Esophagus (tissue), 2 donors: ENCODE measurements at regions not wholly inside any gene's neighbourhood (a gene's known extent, or its start where the extent isn't known, plus 50 kb on each side); places are given as distances from the start of the nearest gene placed in this dataset.

Experiments
- H3K27ac ChIP-seq, 2 donors: one replicate each; pipeline ENCODE4 v1.5.1; 2013; ENCODE audit warnings: low read depth in 2 of 2, mild to moderate bottlenecking in 2 of 2, inconsistent platforms in 1 of 2, low read length in 1 of 2, moderate library complexity in 1 of 2
- H3K27me3 ChIP-seq, 2 donors: one replicate each; pipeline ENCODE4 v1.6.1; 2013; ENCODE audit warnings: low read length in 2 of 2, control low read depth in 1 of 2, mild to moderate bottlenecking in 1 of 2; ENCODE audit not compliant: insufficient read depth in 2 of 2, control insufficient read depth in 1 of 2
- H3K36me3 ChIP-seq, 2 donors: one replicate each; pipeline ENCODE4 v1.6.1; 2013; ENCODE audit warnings: low read length in 1 of 2; ENCODE audit not compliant: control insufficient read depth in 2 of 2, insufficient read depth in 2 of 2
- H3K4me1 ChIP-seq, 2 donors: one replicate each; pipeline ENCODE4 v1.6.1; 2013; ENCODE audit warnings: low read length in 1 of 2; ENCODE audit not compliant: control insufficient read depth in 2 of 2, insufficient read depth in 2 of 2
- H3K4me3 ChIP-seq, 2 donors: one replicate each; pipeline ENCODE4 v1.5.1; 2013; ENCODE audit warnings: low read length in 2 of 2, mild to moderate bottlenecking in 2 of 2, low read depth in 1 of 2, moderate library complexity in 1 of 2
- H3K9me3 ChIP-seq, 2 donors: one replicate each; pipeline ENCODE4 v1.6.1; 2013; ENCODE audit warnings: mild to moderate bottlenecking in 2 of 2, low read depth in 1 of 2, low read length in 1 of 2, moderate library complexity in 1 of 2; ENCODE audit not compliant: control insufficient read depth in 2 of 2, insufficient read depth in 1 of 2
- WGBS, 2 donors: extraction: QIAGEN DNeasy Blood & Tissue Kit; methylation state at CpG; one replicate each; pipeline ENCODE4 v1.1.7; 2013; 5-methylcytosine and 5-hydroxymethylcytosine counted together
- donor health status: healthy with polysubstance abuse.
- donor health status: Bipolar disorder and iron deficiency.

- Histone ChIP-seq H3K27me3 (no peaks in the 10 kb centered on the region), H3K36me3 (no peaks in the 10 kb centered on the region), H3K4me3 (no peak overlapping the region), H3K4me1 (no peaks in the 10 kb centered on the region), H3K9me3 (no peaks in the 10 kb centered on the region), H3K27ac (no peak overlapping the region)
- 69% methylated on average over 4 of the region's 4 CpGs for WGBS, 2 donors
Observed at GRCh38 chr10:106479636-106480035, 684.9 kb downstream of the SORCS1 start.

- Histone ChIP-seq H3K4me3 (no peak overlapping the region), H3K27ac (no peak overlapping the region), H3K4me1 (no peaks in the 10 kb centered on the region), H3K9me3 (no peaks in the 10 kb centered on the region), H3K36me3 (no peaks in the 10 kb centered on the region), H3K27me3 (no peaks in the 10 kb centered on the region)
Observed at GRCh38 chr10:106474876-106475275, 689.6 kb downstream of the SORCS1 start.

DNA sequence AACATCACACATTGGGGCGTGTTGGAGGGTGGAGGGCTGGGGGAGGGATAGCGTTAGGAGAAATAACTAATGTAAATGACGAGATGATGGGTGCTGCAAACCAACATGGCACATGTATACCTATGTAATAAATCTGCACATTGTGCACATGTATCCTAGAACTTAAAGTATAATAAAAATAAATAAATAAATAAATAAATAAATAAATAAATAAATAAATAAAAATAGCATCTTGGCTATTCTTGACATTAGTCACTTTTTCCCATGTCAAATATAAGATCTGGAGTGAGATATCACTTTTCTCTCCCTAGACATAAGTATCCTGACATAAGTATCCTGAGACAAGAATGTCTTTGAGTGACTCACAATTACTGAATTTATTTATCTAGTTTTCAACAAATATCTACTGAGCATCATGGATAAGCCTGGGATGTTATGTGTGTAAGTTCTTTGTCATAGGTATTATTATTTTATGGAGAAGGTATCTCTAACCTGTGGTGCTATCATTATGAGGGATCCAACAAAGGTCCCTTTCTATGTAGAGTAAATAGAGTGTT lies 691.3 kb downstream of the SORCS1 start:
- no peaks in the 10 kb centered on the region for H3K36me3 ChIP-seq
- WGBS, 2 donors: 86 to 90% methylated on average over 3 of the region's 3 CpGs

DNA sequence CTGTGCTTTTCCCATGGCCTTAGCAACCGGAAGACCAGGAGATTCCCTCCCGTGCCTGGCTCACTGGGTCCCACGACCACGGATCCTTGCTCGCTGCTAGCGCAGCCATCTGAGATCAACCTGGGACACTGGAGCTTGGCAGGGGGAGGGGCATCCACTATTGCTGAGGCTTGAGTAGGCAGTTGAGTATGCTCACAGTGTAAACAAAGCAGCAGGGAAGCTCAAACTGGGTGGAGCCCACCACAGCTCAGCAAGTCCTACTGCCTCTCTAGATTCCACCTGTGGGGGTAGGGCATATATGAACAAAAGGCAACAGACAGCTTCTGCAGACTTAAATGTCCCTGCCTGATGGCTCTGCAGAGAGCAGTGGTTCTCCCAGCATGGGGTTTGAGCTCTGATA lies 697.0 kb downstream of the SORCS1 start:
- no peaks in the 10 kb centered on the region for H3K36me3 ChIP-seq
- H3K9me3 ChIP-seq: no peaks in the 10 kb centered on the region
- H3K4me3 ChIP-seq: no peak overlapping the region
- no peak overlapping the region for H3K27ac ChIP-seq
- H3K27me3 ChIP-seq: no peaks in the 10 kb centered on the region
- WGBS, 2 donors: 87 to 92% methylated on average over 6 of the region's 6 CpGs
- no peaks in the 10 kb centered on the region for H3K4me1 ChIP-seq

More for the DNA sequence above, 691.3 kb downstream of the SORCS1 start:
- H3K9me3 ChIP-seq: no peaks in the 10 kb centered on the region
- H3K4me3 ChIP-seq: no peak overlapping the region
- H3K27ac ChIP-seq: no peak overlapping the region
- no peaks in the 10 kb centered on the region for H3K27me3 ChIP-seq
- no peaks in the 10 kb centered on the region for H3K4me1 ChIP-seq

DNA sequence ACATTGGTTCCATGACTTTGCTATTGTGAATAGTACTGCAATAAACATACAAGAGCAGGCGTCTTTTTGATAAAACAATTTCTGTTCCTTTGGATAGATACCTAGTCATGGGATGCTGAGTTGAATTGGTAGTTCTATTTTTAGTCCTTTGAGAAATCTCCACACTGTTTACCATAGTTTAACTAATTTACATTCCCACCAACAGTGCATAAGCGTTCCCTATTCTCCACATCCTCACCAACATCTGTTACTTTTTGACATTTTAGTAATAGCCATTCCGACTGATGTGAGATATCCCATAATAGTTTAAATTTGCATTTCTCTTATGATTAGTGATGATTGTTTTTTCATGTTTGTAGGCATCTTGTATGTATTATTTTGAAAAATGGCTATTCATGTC lies 707.0 kb downstream of the SORCS1 start:
- WGBS, 2 donors: 80 to 87% methylated on average over 3 of the region's 3 CpGs
- Histone ChIP-seq H3K4me3 (no peak overlapping the region), H3K27ac (no peak overlapping the region), H3K9me3 (no peaks in the 10 kb centered on the region), H3K27me3 (no peaks in the 10 kb centered on the region), H3K4me1 (no peaks in the 10 kb centered on the region), H3K36me3 (no peaks in the 10 kb centered on the region)

- no peaks in the 10 kb centered on the region for H3K9me3 ChIP-seq
- no peak overlapping the region for H3K27ac ChIP-seq
- H3K4me3 ChIP-seq: no peak overlapping the region
- no peaks in the 10 kb centered on the region for H3K36me3 ChIP-seq
- H3K27me3 ChIP-seq: no peaks in the 10 kb centered on the region
- no peaks in the 10 kb centered on the region for H3K4me1 ChIP-seq
- 69 to 83% methylated on average over 3 of the region's 3 CpGs for WGBS, 2 donors
Observed at GRCh38 chr10:106454233-106454632, 710.3 kb downstream of the SORCS1 start.

DNA sequence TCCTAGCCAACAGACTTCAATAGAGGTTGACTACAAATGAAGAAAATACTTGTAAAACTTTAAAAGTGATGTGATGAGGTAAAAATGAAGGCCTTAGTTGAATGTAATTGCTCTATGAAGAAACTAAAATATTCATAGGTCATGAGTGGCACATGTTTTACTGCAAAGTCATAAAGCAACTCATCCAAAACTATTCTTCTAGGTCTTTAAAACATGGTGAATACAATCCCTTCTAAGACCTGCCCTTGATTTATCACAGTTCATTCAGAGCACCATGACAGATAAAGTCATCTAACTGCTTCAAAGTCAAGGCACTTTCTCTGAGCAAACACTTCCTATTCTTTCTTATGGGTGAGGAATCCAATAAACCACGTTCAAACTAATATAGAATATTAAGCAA lies 713.5 kb downstream of the SORCS1 start:
- H3K27me3 ChIP-seq: no peaks in the 10 kb centered on the region
- no peaks in the 10 kb centered on the region for H3K36me3 ChIP-seq
- H3K27ac ChIP-seq: no peak overlapping the region
- H3K9me3 ChIP-seq: no peaks in the 10 kb centered on the region
- no peaks in the 10 kb centered on the region for H3K4me1 ChIP-seq
- WGBS, 2 donors: 41 to 45% methylated on average over 1 of the region's 1 CpG
- H3K4me3 ChIP-seq: no peak overlapping the region

DNA sequence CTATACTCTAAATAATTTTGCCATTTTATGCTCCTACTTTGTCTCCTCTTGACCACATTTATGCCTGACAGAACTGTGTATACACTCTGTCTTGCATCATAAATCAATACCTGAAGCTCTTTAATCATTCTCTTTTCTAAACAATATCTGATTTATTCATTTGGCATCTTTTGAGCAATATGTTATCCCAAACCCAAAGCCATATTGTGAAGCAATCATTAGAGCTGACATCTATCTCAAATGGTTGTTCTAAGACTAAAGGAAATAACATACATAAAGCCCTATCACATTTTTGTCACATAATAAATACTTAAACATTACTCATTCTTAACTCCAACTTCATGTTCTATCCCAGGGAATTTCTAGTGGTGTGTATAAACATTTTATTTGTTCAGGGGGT lies 717.6 kb downstream of the SORCS1 start:
- H3K27ac ChIP-seq: no peak overlapping the region
- no peaks in the 10 kb centered on the region for H3K27me3 ChIP-seq
- H3K4me1 ChIP-seq: no peaks in the 10 kb centered on the region
- no peaks in the 10 kb centered on the region for H3K9me3 ChIP-seq
- H3K4me3 ChIP-seq: no peak overlapping the region
- no peaks in the 10 kb centered on the region for H3K36me3 ChIP-seq

GRCh38 chr10:106442223-106442622 lies 722.3 kb downstream of the SORCS1 start:
- H3K36me3 ChIP-seq: no peaks in the 10 kb centered on the region
- 69 to 71% methylated on average over 2 of the region's 2 CpGs for WGBS, 2 donors

DNA sequence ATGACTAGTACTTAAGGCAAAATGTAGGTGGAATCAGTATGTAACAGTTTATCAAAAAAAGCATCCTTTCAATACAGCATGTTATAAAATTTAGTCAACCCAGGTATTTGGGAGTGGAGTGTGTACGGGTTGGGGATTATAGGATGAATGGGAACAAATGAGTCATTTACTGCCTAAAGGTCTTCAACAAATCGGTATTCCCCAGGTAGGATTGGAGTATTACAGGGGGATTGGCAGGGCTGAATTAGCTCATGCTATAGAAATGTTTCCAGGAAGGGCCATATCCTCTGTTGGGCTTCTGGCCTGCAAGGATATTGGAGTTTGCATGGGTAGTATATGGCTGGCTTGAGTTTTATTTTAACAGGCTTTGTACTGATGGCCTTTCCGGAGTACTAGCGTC lies 723.7 kb downstream of the SORCS1 start:
- Histone ChIP-seq H3K4me1 (no peaks in the 10 kb centered on the region), H3K27me3 (no peaks in the 10 kb centered on the region), H3K4me3 (no peak overlapping the region), H3K36me3 (no peaks in the 10 kb centered on the region), H3K27ac (peak overlapping the region; percentile 49), H3K9me3 (no peaks in the 10 kb centered on the region)
- 55 to 77% methylated on average over 4 of the region's 4 CpGs for WGBS, 2 donors

More at GRCh38 chr10:106442223-106442622, 722.3 kb downstream of the SORCS1 start:
- no peaks in the 10 kb centered on the region for H3K4me1 ChIP-seq
- no peaks in the 10 kb centered on the region for H3K9me3 ChIP-seq
- no peak overlapping the region for H3K27ac ChIP-seq
- no peak overlapping the region for H3K4me3 ChIP-seq
- H3K27me3 ChIP-seq: no peaks in the 10 kb centered on the region
